KBM-7 (cell line): ENCODE measurements at regions not wholly inside any gene's neighbourhood (a gene's known extent, or its start where the extent isn't known, plus 50 kb on each side); places are given as distances from the start of the nearest gene placed in this dataset.

Experiments used
- DNase-seq: peaks from one replicate; pipeline ENCODE4 v3.0.0-alpha.2; 2015
- in situ Hi-C: fragments of 300-500 bp; cut with MboI; formaldehyde crosslinking; loops from 2 replicates; pipeline ENCODE4 v1.14.3; 2020; ENCODE audit warnings: low sequenced_read_pairs, low pct_unique_long_range_greater_than_20kb, mixed read lengths

DNA sequence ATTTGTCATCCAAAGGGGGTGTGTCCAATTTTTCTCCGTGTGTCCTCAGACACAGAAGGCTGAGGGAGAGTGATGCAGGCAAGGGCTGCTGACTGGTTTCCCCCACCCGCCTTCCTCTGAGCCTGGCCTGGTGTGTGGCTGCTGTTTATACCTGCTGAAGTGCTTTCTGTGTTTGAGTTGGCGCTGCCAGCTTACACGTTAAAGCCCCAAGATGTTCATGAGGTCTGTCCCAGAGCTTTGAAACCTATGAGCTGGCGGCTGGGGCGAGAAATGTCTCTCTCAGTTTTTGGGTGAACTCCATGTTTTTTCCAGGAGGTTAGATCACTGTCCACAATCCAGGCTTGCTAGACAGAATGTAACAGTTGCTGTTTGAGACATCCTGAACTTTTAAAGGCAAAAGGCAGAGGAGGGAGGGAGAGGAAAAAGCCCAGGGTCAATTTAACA is 69.0 kb upstream of the CCN2 start:
- in situ Hi-C loops, result no loop called here
- no peak for DNase-seq

DNA sequence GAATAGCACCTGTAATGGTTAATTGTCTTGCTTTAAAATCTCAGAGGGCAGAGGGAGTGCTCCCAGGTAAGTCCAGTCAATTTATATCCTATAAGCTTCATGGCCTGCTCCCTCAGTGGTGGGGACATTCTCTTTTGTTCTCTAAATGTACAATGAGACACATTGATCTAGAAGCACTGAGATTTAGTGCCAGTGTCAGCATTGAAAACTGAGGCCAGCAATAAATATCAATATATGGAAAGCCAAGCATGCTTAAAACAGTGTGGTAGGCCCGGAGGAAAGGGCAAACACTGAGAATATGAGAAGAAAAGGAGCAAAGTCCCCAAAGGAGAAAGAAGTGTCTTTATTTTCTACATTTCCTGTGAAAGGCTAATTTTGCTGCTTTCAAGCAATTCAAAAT is 68.4 kb upstream of the CCN2 start:
- in situ Hi-C loops, result no loop called here
- DNase-seq, result no peak

DNA sequence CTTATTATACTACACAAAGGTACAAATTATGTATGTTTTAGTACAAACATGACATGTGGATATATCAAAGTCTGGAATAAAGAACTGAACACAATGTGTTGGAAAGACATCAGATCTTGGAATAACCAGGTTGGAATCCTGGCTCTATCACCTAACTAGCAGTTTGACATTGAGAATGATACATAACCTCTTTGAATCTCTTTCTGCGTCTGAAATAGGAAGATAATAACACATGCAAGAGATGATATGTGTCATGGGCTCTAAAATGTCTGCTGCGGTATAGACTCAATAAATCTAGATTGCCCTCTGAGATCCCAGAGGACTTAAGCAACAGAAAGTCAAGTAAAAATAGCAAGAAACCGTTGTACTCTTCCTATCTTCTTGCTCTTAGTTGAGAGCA is 66.8 kb upstream of the CCN2 start:
- no peak for DNase-seq
- in situ Hi-C loops, result no loop called here

DNA sequence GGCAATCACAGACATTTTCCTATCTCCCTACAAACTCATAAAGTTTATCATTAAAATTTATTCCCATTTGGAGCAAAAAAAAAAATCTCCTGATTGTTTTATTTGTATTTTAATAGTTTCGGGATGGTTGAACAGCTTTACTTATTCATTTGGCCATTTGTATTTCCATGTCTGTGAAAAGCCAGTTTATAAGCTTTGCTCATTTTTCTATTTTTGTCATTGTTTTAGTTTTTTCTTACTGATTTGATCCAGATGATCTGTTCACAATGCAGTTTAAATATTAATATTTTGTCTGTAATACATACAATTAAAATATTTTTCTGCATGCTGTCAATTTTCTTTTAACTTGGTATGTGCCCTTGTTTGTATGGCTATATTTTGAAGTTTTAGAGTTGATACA is 65.2 kb upstream of the CCN2 start:
- DNase-seq, result no peak
- in situ Hi-C loops, result no loop called here

DNA sequence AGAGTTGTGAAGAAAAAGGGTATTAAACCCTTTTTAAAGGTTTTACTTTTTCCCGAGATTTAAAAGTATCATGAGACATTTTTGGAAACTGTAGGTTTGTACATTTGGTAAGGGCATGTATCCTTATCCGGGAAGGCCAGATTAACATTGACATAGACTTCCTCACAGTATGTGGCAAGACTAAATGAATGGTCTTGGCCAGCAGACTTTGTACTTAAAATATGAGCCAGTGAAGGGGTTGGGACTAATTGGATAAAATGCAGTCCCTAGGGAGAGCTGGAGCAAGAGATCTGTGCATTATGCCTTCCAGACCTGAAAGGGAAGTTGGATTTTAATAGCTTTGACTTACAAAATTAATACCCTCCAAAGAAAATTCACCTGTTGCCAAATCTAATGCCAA is 60.4 kb upstream of the CCN2 start:
- DNase-seq, result no peak
- in situ Hi-C loops, result no loop called here

DNA sequence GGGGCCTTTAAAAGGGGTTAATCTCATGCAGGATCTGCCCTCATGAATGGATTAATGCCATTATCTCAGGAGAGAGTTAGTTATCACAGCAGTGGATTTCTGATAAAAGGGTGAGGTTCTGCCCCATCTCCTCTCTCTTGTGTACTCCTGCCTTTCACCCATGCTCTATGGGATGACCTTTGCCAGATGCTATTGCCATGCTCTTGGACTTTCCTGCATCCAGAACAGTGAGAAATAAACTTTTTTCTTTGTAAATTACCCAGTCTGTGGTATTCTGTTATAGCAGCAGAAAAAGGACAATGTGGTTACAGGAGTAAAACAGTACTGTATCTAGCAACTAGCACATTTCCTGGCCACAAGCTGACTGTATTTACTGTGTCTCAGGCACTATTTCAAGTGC is 58.0 kb upstream of the CCN2 start:
- DNase-seq, result no peak
- in situ Hi-C loops, result no loop called here

DNA sequence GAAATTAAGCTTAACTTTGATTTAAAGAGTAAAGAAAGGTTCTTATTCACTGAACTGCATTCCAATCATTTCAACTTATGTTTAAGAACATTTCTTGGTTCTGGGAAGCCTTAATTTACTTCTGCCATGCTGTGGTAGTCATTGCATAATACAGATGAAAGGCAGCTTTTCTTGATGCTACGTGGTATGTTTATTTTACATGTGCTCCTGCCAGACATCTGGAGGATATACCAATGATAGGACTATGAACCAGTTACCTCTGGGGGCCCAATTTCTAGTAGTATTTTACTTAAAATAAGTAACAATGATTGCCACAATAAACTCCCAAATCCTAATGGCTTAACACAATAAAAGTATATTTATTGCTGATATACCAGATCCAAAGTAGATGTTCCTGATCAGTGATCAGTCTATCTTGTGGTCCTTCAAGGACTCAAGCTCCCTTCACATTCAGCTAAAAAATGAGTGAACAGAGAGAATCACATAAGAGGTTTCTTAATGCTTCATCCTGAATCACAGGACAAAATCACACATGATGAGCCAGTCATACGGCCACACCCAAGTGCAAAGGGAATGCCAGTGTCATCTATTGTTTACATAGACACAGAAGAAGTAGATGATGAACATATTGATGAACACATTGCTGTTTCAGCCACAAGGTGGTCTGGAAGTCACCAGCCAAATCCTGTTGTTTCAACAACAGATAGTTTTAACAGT is 56.5 kb upstream of the CCN2 start:
- DNase-seq, result no peak
- in situ Hi-C loops, result no loop called here

DNA sequence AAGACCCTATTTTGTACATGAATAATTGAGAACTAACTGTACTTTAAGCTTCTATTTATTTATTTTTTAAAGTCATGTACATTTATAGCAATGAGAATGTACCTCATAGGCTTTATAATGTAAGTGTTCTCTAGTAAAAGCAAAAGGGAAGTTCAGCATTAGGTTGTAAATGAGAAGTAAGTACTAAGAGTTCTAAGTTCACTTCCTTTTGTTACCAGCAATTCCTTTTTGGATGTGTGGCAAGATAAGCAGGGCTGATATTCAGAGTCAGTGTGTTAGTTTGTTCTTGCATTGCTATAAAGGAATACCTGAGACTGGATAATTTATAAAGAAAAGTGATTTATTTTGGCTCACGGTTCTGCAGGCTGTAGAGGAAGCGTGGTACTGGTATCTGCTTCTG is 54.0 kb upstream of the CCN2 start:
- DNase-seq, result peak; percentile 2
- in situ Hi-C loops, result no loop called here

DNA sequence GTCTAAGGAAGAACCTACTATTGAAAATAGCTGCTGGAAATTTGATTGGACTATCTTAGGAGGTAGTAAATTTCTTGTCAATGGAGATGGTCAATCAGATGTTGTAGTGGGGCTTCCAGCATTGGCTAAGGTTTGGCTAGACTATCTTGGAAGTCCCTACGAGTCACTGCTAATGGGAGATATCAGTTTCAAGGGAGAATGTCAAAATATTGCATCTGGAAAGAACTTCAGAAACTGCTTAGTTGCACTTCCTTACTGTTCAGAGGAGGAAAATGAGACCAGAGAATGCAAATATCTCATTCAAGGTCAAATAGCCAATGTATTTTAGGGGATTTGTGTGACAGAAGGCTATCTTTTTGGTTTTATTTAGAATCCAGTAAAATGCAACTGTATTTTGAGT is 53.5 kb upstream of the CCN2 start:
- in situ Hi-C loops, result no loop called here
- DNase-seq, result no peak

DNA sequence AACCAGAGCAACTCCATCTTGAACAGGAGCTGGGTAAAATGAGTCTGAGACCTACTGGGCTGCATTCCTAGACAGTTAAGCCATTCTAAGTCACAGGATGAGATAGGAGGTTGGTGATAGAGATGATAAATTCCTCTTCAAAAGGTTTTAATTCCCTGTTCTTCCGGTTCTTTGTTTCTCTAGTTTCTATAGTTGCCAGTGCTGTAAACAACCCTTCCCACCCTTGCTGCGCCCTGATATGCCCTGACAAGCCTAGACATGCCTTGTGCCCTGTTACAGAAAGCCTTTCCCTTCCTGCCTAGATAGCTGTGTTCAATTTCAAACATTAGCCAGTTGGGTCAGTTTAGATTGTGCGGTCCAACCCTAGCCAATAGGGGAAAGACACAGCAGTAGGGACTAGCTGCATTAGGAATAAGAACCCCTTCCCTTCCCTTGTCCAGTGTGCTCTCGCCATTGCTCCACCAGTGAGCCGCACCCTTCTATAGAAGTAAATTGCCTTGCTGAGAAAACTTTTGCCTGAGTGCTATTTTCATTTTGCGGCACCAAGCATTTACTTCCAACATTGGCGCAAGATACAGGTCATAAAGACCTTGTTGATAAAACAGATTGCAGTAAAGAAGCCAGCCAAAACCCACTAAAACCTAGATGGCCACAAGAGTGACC is 52.5 kb upstream of the CCN2 start:
- in situ Hi-C loops, result no loop called here
- DNase-seq, result peak; percentile 2
